GM12878 (cell line): ENCODE measurements at regions not wholly inside any gene's neighbourhood (a gene's known extent, or its start where the extent isn't known, plus 50 kb on each side); places are given as distances from the start of the nearest gene placed in this dataset.

Experiments used
- ATAC-seq: fragments of 200-7000 bp; cut with Tn5 transposase; 3 replicates; pipeline ENCODE4 v1.9.1; 2020; ENCODE audit warnings: mild to moderate bottlenecking, moderate library complexity
- BruUV-seq: library from RNA; stranded (reverse); fragments of 400-500 nt; replicated peaks from 2 replicates; lab custom pipeline; 2021; lab: Mats Ljungman, UMichigan
- CTCF ChIA-PET: fragments of 300-600 bp; sonication (Branson Sonifier 250); formaldehyde crosslinking; extraction: SDS; loops from one replicate; lab custom pipeline; 2021; ENCODE audit warnings: inconsistent platforms; lab: Yijun Ruan, JAX
- POLR2A ChIA-PET: fragments of 350-600 bp; formaldehyde crosslinking; extraction: SDS; loops from one replicate; lab custom pipeline; 2021; ENCODE audit warnings: inconsistent platforms; lab: Charles Lee
- RAD21 ChIA-PET: fragments of 300-600 bp; sonication (Branson Sonifier 250); formaldehyde crosslinking; loops from one replicate; lab custom pipeline; 2023; ENCODE audit warnings: antibody characterized with exemption; ENCODE audit not compliant: unreplicated experiment; lab: Charles Lee
- SMC1A ChIA-PET: fragments of 300-600 bp; sonication (Branson Sonifier 250); formaldehyde crosslinking; loops from one replicate; lab custom pipeline; 2023; ENCODE audit not compliant: unreplicated experiment, uncharacterized antibody; lab: Charles Lee
- DNase-seq: peaks from one replicate; pipeline ENCODE4 v3.0.0-alpha.2; 2011; ENCODE audit warnings: low read depth, low spot score
- FAIRE-seq: peaks from 3 replicates; lab custom pipeline; 2011; peaks lifted over from hg19 to GRCh38; lab: Jason Lieb, UNC
- H2AFZ ChIP-seq: 2 replicates; pipeline ENCODE4 v1.6.0; 2011; ENCODE audit warnings: low read depth, low read length, control low read depth; ENCODE audit not compliant: control insufficient read depth
- H3K27ac ChIP-seq: 2 replicates; pipeline ENCODE4 v1.5.1; 2011; ENCODE audit warnings: control low read depth; ENCODE audit not compliant: control insufficient read depth, insufficient read depth
- H3K27me3 ChIP-seq, 2 experiments: replicated peaks in 1 of 2; 2 replicates each; pipeline versions ENCODE4 v1.6.0 to v1.6.1; 2011; ENCODE audit warnings: low read length in 1 of 2; ENCODE audit not compliant: control insufficient read depth in 2 of 2, insufficient read depth in 2 of 2
- H3K36me3 ChIP-seq, 2 experiments: 2 replicates each; pipeline ENCODE4 v1.5.1; 2011; ENCODE audit warnings: low read length in 1 of 2; ENCODE audit not compliant: control insufficient read depth in 2 of 2, insufficient read depth in 2 of 2
- H3K4me1 ChIP-seq: 2 replicates; pipeline ENCODE4 v1.6.1; 2011; ENCODE audit warnings: mild to moderate bottlenecking, low read length, moderate library complexity, mixed read lengths; ENCODE audit not compliant: control insufficient read depth, insufficient read depth
- H3K4me2 ChIP-seq: 2 replicates; pipeline ENCODE4 v1.6.0; 2011; ENCODE audit warnings: control low read depth; ENCODE audit not compliant: control insufficient read depth, insufficient read depth
- H3K4me3 ChIP-seq: fragments of 200-600 bp; sonication (generic); 2 replicates; pipeline ENCODE4 v1.5.1; 2016
- H3K79me2 ChIP-seq: 2 replicates; pipeline ENCODE4 v1.6.0; 2011; ENCODE audit warnings: low read length; ENCODE audit not compliant: control insufficient read depth, insufficient read depth
- H3K9ac ChIP-seq: 2 replicates; pipeline ENCODE4 v1.8.0; 2011; ENCODE audit warnings: low read length, control low read depth, mixed read lengths; ENCODE audit not compliant: control insufficient read depth, insufficient read depth
- H3K9me3 ChIP-seq: replicated peaks from 3 replicates; pipeline ENCODE4 v1.5.1; 2011; ENCODE audit warnings: mild to moderate bottlenecking, low read length; ENCODE audit not compliant: control insufficient read depth, insufficient read depth
- H4K20me1 ChIP-seq: 2 replicates; pipeline ENCODE4 v1.6.0; 2011; ENCODE audit not compliant: control insufficient read depth, insufficient read depth
- ASH2L ChIP-seq: fragments of 300-600, 200-600 bp; sonication (generic); IDR thresholded peaks from 2 replicates; pipeline ENCODE4 v1.6.1; 2017; ENCODE audit warnings: low read depth, mild to moderate bottlenecking, borderline replicate concordance
- CHD2 ChIP-seq: IDR thresholded peaks from 2 replicates; pipeline ENCODE4 v1.6.1; 2011; ENCODE audit warnings: low read depth, low read length, improper control_type of control experiment, borderline replicate concordance
- CREB1 ChIP-seq: IDR thresholded peaks from 2 replicates; pipeline ENCODE4 v1.6.1; 2012; ENCODE audit warnings: low read depth, mild to moderate bottlenecking, inconsistent platforms
- CREM ChIP-seq: IDR thresholded peaks from 2 replicates; pipeline ENCODE4 v1.6.1; 2014; ENCODE audit warnings: antibody characterized with exemption, low read depth
- ETV6 ChIP-seq, 2 experiments: fragments of 450-650 bp in 1 of 2; IDR thresholded peaks in 1 of 2; conservative IDR thresholded peaks in 1 of 2; 2 replicates each; pipeline ENCODE4 v1.6.1; 2014; ENCODE audit warnings: antibody characterized with exemption in 1 of 2, borderline replicate concordance in 1 of 2, low read depth in 1 of 2, mild to moderate bottlenecking in 1 of 2, moderate library complexity in 1 of 2
- FOXK2 ChIP-seq: fragments of 450-650 bp; IDR thresholded peaks from 2 replicates; pipeline ENCODE4 v1.6.1; 2017; ENCODE audit warnings: mild to moderate bottlenecking, moderate library complexity
- FOXM1 ChIP-seq: IDR thresholded peaks from 2 replicates; pipeline ENCODE4 v1.6.1; 2012; ENCODE audit warnings: low read depth, mild to moderate bottlenecking, inconsistent platforms, low read length, moderate library complexity
- GABPA ChIP-seq: IDR thresholded peaks from 2 replicates; pipeline ENCODE4 v1.6.1; 2014; ENCODE audit warnings: antibody characterized with exemption, low read depth, mild to moderate bottlenecking, inconsistent platforms
- HDGF ChIP-seq: fragments of 450-650 bp; IDR thresholded peaks from 2 replicates; pipeline ENCODE4 v1.6.1; 2016; ENCODE audit warnings: antibody characterized with exemption
- JUNB ChIP-seq: IDR thresholded peaks from 2 replicates; pipeline ENCODE4 v1.6.1; 2016; ENCODE audit warnings: antibody characterized with exemption, mild to moderate bottlenecking
- NBN ChIP-seq: fragments of 450-650 bp; IDR thresholded peaks from 2 replicates; pipeline ENCODE4 v1.6.1; 2016
- NFYB ChIP-seq: IDR thresholded peaks from 2 replicates; pipeline ENCODE4 v1.6.1; 2011; ENCODE audit warnings: low read depth, mild to moderate bottlenecking, low read length, improper control_type of control experiment, moderate library complexity; ENCODE audit not compliant: insufficient read depth
- RELB ChIP-seq: fragments of 450-650 bp; IDR thresholded peaks from 2 replicates; pipeline ENCODE4 v1.6.1; 2017; ENCODE audit warnings: low read depth, mild to moderate bottlenecking, moderate library complexity
- SP1 ChIP-seq: IDR thresholded peaks from one replicate; pipeline ENCODE4 v1.6.1; 2011; ENCODE audit warnings: low read depth, low read length
- SPI1 ChIP-seq: IDR thresholded peaks from 2 replicates; pipeline ENCODE4 v1.6.1; 2011; ENCODE audit warnings: low read depth, mild to moderate bottlenecking, low read length, moderate library complexity, borderline replicate concordance; ENCODE audit not compliant: insufficient read depth
- SREBF1 ChIP-seq: IDR thresholded peaks from 2 replicates; pipeline ENCODE4 v1.6.1; 2012; ENCODE audit warnings: mild to moderate bottlenecking, low read length
- STAT1 ChIP-seq: fragments of 450-650 bp; conservative IDR thresholded peaks from 2 replicates; pipeline ENCODE4 v1.6.1; 2014; ENCODE audit warnings: antibody characterized with exemption, mild to moderate bottlenecking
- TCF7 ChIP-seq: IDR thresholded peaks from 2 replicates; pipeline ENCODE4 v1.6.1; 2014; ENCODE audit warnings: antibody characterized with exemption, borderline replicate concordance
- WRNIP1 ChIP-seq: IDR thresholded peaks from 2 replicates; pipeline ENCODE4 v1.6.1; 2011; ENCODE audit warnings: low read depth, low read length, improper control_type of control experiment, borderline replicate concordance
- ZZZ3 ChIP-seq: IDR thresholded peaks from 2 replicates; pipeline ENCODE4 v1.6.1; 2011; ENCODE audit warnings: low read depth; ENCODE audit not compliant: control insufficient read depth, insufficient read length
- in situ Hi-C: fragments of 300-500 bp; cut with MboI; formaldehyde crosslinking; loops from 9 replicates; pipeline ENCODE4 v1.14.3; 2018; ENCODE audit warnings: mixed read lengths
- intact Hi-C: fragments of 100-400 bp; cut with micrococcal nuclease; formaldehyde crosslinking; loops from one replicate; pipeline ENCODE4 v1.14.2; 2022; ENCODE audit not compliant: unreplicated experiment
- TF ChIP-seq, protein P1 (sequence below): fragments of 450-650 bp; formaldehyde crosslinking; IDR thresholded peaks from 2 replicates; pipeline ENCODE4 v1.5.0; 2022; ENCODE audit warnings: mild to moderate bottlenecking, missing genetic modification characterization

DNA sequence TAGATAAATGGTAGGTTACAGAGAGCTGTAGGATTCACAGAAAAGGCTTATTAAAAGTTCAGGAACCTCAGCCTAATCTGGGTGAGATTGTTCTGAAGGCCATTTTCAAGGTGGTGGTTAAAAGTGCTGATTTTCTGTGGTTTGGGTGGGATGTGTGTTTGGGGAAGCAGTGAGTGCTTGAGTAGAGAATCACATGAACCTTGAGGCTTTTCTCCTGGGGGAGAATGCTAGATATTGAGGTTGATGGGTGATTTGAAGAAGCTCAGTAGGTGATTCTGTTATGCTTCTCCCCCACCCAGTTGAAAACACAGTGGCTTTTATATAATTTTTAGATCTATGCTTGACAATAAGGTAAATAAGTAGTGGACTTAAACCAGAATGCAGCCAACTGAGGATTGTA is 420.9 kb downstream of the PCNX1 start:
- Histone ChIP-seq H3K4me3 (peak overlapping the region; percentile 18; the same call in 1 of the 2 replicates), H3K4me1 (peaks cover 60% of the 10 kb centered on the region), H4K20me1 (no peaks in the 10 kb centered on the region), H3K4me2 (peak overlapping the region; percentile 82), H3K27me3 (no peaks in the 10 kb centered on the region), H2AFZ (no peak overlapping the region), H3K36me3 (peaks cover 0 to 2% of the 10 kb centered on the region in 2 experiments; a peak in 2 of 4 replicates), H3K9ac (peak overlapping the region; percentile 19; the same call in 1 of the 2 replicates), H3K9me3 (peaks cover 4% of the 10 kb centered on the region), H3K27ac (peak overlapping the region; percentile 58), H3K79me2 (peaks cover 97% of the 10 kb centered on the region)
- SMC1A ChIA-PET: interaction anchor here (0.7 to 8.5 kb wide), 21 partner anchors 8 to 527 kb away, joined by 3 to 150 read pairs (median 4); no protein-coding TSS in a partner anchor
- CTCF ChIA-PET: interaction anchor here (0.5 to 8.1 kb wide), 12 partner anchors 10 to 526 kb away, joined by 3 to 89 read pairs (median 3); no protein-coding TSS in a partner anchor
- POLR2A ChIA-PET: interaction anchor here (0.5 to 2.4 kb wide), 8 partner anchors 8 to 292 kb away, joined by 3 to 10 read pairs (median 4); no protein-coding TSS in a partner anchor
- ATAC-seq (peak; percentile 33), DNase-seq (peak; percentile 66), FAIRE-seq (peak; percentile 84)
- in situ Hi-C loops (loop anchor here (5.0 kb wide), 3 partner anchors 64 to 424 kb away; no protein-coding TSS in a partner anchor), intact Hi-C loops (loop anchor here (2.0 to 10.0 kb wide), 4 partner anchors 107 to 337 kb away; no protein-coding TSS in a partner anchor)
- no TSS peak for BruUV-seq
- RAD21 ChIA-PET: interaction anchor here (0.5 to 9.4 kb wide), 17 partner anchors 15 to 425 kb away, joined by 3 to 151 read pairs (median 4); no protein-coding TSS in a partner anchor
- TF ChIP-seq STAT1 (no peak), CHD2 (no peak), ASH2L (no peak), SP1 (no peak), RELB (peak; percentile 76; the same call in 1 of the 2 replicates), HDGF (no peak), CREB1 (no peak), ZZZ3 (no peak), FOXK2 (no peak), GABPA (no peak), JUNB (no peak), SREBF1 (no peak), SPI1 (peak; percentile 22; the same call in 1 of the 2 replicates), NFYB (no peak), ETV6 (conservative IDR thresholded peaks at IDR 0.05 in 1 of 2, IDR thresholded peaks at IDR 0.05 in 1 of 2; ENCODE audit: borderline replicate concordance in 1 of 2, low read depth in 1 of 2) (no peak; a peak in 1 of 4 replicates), NBN (peak; percentile 52; the same call in 1 of the 2 replicates), WRNIP1 (peak; percentile 36; the same call in 1 of the 2 replicates), CREM (0 out of 2 replicates have a peak, but pooled peaks have one; percentile 20), TCF7 (no peak), FOXM1 (0 out of 2 replicates have a peak, but pooled peaks have one; percentile 52)
- TF ChIP-seq, protein P1, sequence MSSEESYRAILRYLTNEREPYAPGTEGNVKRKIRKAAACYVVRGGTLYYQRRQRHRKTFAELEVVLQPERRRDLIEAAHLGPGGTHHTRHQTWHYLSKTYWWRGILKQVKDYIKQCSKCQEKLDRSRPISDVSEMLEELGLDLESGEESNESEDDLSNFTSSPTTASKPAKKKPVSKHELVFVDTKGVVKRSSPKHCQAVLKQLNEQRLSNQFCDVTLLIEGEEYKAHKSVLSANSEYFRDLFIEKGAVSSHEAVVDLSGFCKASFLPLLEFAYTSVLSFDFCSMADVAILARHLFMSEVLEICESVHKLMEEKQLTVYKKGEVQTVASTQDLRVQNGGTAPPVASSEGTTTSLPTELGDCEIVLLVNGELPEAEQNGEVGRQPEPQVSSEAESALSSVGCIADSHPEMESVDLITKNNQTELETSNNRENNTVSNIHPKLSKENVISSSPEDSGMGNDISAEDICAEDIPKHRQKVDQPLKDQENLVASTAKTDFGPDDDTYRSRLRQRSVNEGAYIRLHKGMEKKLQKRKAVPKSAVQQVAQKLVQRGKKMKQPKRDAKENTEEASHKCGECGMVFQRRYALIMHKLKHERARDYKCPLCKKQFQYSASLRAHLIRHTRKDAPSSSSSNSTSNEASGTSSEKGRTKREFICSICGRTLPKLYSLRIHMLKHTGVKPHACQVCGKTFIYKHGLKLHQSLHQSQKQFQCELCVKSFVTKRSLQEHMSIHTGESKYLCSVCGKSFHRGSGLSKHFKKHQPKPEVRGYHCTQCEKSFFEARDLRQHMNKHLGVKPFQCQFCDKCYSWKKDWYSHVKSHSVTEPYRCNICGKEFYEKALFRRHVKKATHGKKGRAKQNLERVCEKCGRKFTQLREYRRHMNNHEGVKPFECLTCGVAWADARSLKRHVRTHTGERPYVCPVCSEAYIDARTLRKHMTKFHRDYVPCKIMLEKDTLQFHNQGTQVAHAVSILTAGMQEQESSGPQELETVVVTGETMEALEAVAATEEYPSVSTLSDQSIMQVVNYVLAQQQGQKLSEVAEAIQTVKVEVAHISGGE: no peak
